Fibroblast of lung (primary cell): ENCODE measurements at regions not wholly inside any gene's neighbourhood (a gene's known extent, or its start where the extent isn't known, plus 50 kb on each side); places are given as distances from the start of the nearest gene placed in this dataset.

Experiments
- DNase-seq, 2 donors: peaks; one replicate each; pipeline versions ENCODE4 v3.0.0 to v3.0.0-alpha.2; 2010; ENCODE audit warnings: low read depth in 2 of 2
- H2AFZ ChIP-seq: 2 replicates; pipeline ENCODE4 v1.5.1; 2012; ENCODE audit warnings: low read length, control low read depth, inconsistent platforms
- H3K27ac ChIP-seq: 2 replicates; pipeline ENCODE4 v1.5.1; 2011; ENCODE audit warnings: low read length, control low read depth; ENCODE audit not compliant: insufficient read depth
- H3K27me3 ChIP-seq: 2 replicates; pipeline ENCODE4 v1.5.1; 2011; ENCODE audit warnings: mild to moderate bottlenecking, low read length; ENCODE audit not compliant: control insufficient read depth, insufficient read depth
- H3K36me3 ChIP-seq: 2 replicates; pipeline ENCODE4 v1.5.1; 2011; ENCODE audit warnings: low read length; ENCODE audit not compliant: control insufficient read depth, insufficient read depth
- H3K4me1 ChIP-seq: 2 replicates; pipeline ENCODE4 v1.5.1; 2011; ENCODE audit warnings: low read length; ENCODE audit not compliant: control insufficient read depth, insufficient read depth; ENCODE audit errors: extremely low read depth
- H3K4me2 ChIP-seq: 2 replicates; pipeline ENCODE4 v1.5.1; 2011; ENCODE audit warnings: low read length, control low read depth; ENCODE audit not compliant: insufficient read depth; ENCODE audit errors: extremely low read depth
- H3K4me3 ChIP-seq, 4 experiments: fragments of 200-600 bp in 1 of 4; sonication (generic) in 1 of 4; replicated peaks in 1 of 4; 2 replicates each; pipeline ENCODE4 v1.5.1; 2011 to 2016; ENCODE audit warnings: low read length in 4 of 4, low read depth in 3 of 4, mild to moderate bottlenecking in 3 of 4, control low read depth in 2 of 4, inconsistent platforms in 1 of 4, mixed read lengths in 1 of 4; ENCODE audit not compliant: insufficient read depth in 1 of 4; ENCODE audit errors: control extremely low read depth in 1 of 4
- H3K79me2 ChIP-seq: 2 replicates; pipeline ENCODE4 v1.5.1; 2012; ENCODE audit warnings: mild to moderate bottlenecking, low read length, inconsistent platforms; ENCODE audit not compliant: control insufficient read depth, insufficient read depth
- H3K9ac ChIP-seq: 2 replicates; pipeline ENCODE4 v1.5.1; 2011; ENCODE audit warnings: mild to moderate bottlenecking, low read length, control low read depth; ENCODE audit not compliant: insufficient read depth
- H3K9me3 ChIP-seq: 2 replicates; pipeline ENCODE4 v1.5.1; 2012; ENCODE audit warnings: low read depth, low read length; ENCODE audit not compliant: control insufficient read depth, insufficient read depth
- H4K20me1 ChIP-seq: 2 replicates; pipeline ENCODE4 v1.5.1; 2011; ENCODE audit warnings: low read length; ENCODE audit not compliant: control insufficient read depth, insufficient read depth; ENCODE audit errors: extremely low read depth
- CTCF ChIP-seq, 2 donors: IDR thresholded peaks in 1 of 2; conservative IDR thresholded peaks in 1 of 2; 1 replicate in 1 of 2; 2 replicates in 1 of 2; pipeline ENCODE4 v1.5.1; 2011 to 2012; ENCODE audit warnings: low read length in 2 of 2, control low read depth in 1 of 2, inconsistent platforms in 1 of 2, low read depth in 1 of 2, mild to moderate bottlenecking in 1 of 2
- EZH2 ChIP-seq: IDR thresholded peaks from 2 replicates; pipeline ENCODE4 v1.5.1; 2012; ENCODE audit warnings: low read length, control low read depth, mild to moderate bottlenecking; ENCODE audit errors: missing control alignments

GRCh38 chr11:10930972-10931760 lies 73.3 kb upstream of the ZBED5 start:
- H3K79me2 ChIP-seq = no peaks in the 10 kb centered on the region
- TF ChIP-seq EZH2 (no peak), CTCF (conservative IDR thresholded peaks at IDR 0.05 in 1 of 2, IDR thresholded peaks at IDR 0.05 in 1 of 2; ENCODE audit: low read depth in 1 of 2, low read length in 2 of 2) (no peak)
- no peaks in the 10 kb centered on the region for H4K20me1 ChIP-seq
- peak overlapping the region; percentile 67 for H2AFZ ChIP-seq
- peak overlapping the region; percentile 91 for H3K4me2 ChIP-seq
- H3K27me3 ChIP-seq = no peaks in the 10 kb centered on the region
- H3K36me3 ChIP-seq = no peaks in the 10 kb centered on the region
- peak overlapping the region; percentile 44 to 73 (median 57) for H3K4me3 ChIP-seq
- H3K9ac ChIP-seq = peak overlapping the region; percentile 94
- no peaks in the 10 kb centered on the region for H3K9me3 ChIP-seq
- peak; percentile 80 to 93 for DNase-seq
- H3K4me1 ChIP-seq = peaks cover 12% of the 10 kb centered on the region
- peak overlapping the region; percentile 80 for H3K27ac ChIP-seq

GRCh38 chr11:10930224-10930971 lies 72.5 kb upstream of the ZBED5 start:
- Histone ChIP-seq H3K79me2 (no peaks in the 10 kb centered on the region), H3K27ac (peak overlapping the region; percentile 80), H3K9ac (peak overlapping the region; percentile 94), H3K4me2 (peak overlapping the region; percentile 91), H3K9me3 (no peaks in the 10 kb centered on the region), H3K27me3 (no peaks in the 10 kb centered on the region), H4K20me1 (no peaks in the 10 kb centered on the region), H3K4me1 (peaks cover 12% of the 10 kb centered on the region), H2AFZ (peak overlapping the region; percentile 67), H3K4me3 (peak overlapping the region; percentile 44 to 65 (median 52)), H3K36me3 (no peaks in the 10 kb centered on the region)
- peak; percentile 40 to 61 for DNase-seq
- TF ChIP-seq CTCF (conservative IDR thresholded peaks at IDR 0.05 in 1 of 2, IDR thresholded peaks at IDR 0.05 in 1 of 2; ENCODE audit: low read depth in 1 of 2, low read length in 2 of 2) (no peak), EZH2 (no peak)

GRCh38 chr11:10927538-10927937 lies 69.7 kb upstream of the ZBED5 start:
- Histone ChIP-seq H3K4me3 (no peak overlapping the region), H4K20me1 (no peaks in the 10 kb centered on the region), H3K9ac (no peak overlapping the region), H3K79me2 (no peaks in the 10 kb centered on the region), H3K4me2 (peak overlapping the region; percentile 5), H3K9me3 (no peaks in the 10 kb centered on the region), H3K27me3 (no peaks in the 10 kb centered on the region), H3K36me3 (no peaks in the 10 kb centered on the region), H2AFZ (no peak overlapping the region), H3K27ac (no peak overlapping the region), H3K4me1 (peaks cover 12% of the 10 kb centered on the region)
- no peak for DNase-seq
- TF ChIP-seq CTCF (conservative IDR thresholded peaks at IDR 0.05 in 1 of 2, IDR thresholded peaks at IDR 0.05 in 1 of 2; ENCODE audit: low read depth in 1 of 2, low read length in 2 of 2) = no peak
